ENCODE measurements at regions not wholly inside any gene's neighbourhood (a gene's known extent, or its start where the extent isn't known, plus 50 kb on each side); places are given as distances from the start of the nearest gene placed in this dataset.

DNA sequence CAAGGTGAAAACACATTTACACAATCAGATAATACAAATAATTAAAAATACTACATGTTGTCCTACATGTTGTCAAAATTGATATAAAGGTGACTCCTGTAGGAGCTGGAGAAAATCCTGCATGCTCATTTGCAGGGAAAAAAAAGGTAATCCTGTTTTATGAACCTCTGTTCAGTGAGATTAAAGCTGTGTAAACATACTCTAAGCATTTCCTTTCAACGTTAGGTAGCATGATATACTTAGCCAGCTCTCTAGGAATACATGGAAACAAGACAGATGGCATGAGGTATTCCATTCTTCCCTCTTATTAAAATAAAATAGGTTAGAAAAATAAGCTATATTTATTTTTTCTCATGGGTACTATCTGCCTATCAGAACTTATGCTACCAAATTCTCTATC, 635.7 kb upstream of the FLRT2 start:
- Mint-ChIP-seq H3K27ac (ENCODE audit: unreplicated experiment) (no peak overlapping the region), H3K4me3 (no peak overlapping the region), H3K36me3 (ENCODE audit: low read depth) (no peaks in the 10 kb centered on the region), H3K4me1 (no peaks in the 10 kb centered on the region), H3K27me3 (ENCODE audit: low read depth) (no peaks in the 10 kb centered on the region), H3K9me3 (peaks cover under 1% of the 10 kb centered on the region)
- DNase-seq (ENCODE audit: low read depth, low spot score) = no peak
- TF ChIP-seq, protein P1, sequence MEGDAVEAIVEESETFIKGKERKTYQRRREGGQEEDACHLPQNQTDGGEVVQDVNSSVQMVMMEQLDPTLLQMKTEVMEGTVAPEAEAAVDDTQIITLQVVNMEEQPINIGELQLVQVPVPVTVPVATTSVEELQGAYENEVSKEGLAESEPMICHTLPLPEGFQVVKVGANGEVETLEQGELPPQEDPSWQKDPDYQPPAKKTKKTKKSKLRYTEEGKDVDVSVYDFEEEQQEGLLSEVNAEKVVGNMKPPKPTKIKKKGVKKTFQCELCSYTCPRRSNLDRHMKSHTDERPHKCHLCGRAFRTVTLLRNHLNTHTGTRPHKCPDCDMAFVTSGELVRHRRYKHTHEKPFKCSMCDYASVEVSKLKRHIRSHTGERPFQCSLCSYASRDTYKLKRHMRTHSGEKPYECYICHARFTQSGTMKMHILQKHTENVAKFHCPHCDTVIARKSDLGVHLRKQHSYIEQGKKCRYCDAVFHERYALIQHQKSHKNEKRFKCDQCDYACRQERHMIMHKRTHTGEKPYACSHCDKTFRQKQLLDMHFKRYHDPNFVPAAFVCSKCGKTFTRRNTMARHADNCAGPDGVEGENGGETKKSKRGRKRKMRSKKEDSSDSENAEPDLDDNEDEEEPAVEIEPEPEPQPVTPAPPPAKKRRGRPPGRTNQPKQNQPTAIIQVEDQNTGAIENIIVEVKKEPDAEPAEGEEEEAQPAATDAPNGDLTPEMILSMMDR (conservative IDR thresholded peaks at IDR 0.05) = no peak

DNA sequence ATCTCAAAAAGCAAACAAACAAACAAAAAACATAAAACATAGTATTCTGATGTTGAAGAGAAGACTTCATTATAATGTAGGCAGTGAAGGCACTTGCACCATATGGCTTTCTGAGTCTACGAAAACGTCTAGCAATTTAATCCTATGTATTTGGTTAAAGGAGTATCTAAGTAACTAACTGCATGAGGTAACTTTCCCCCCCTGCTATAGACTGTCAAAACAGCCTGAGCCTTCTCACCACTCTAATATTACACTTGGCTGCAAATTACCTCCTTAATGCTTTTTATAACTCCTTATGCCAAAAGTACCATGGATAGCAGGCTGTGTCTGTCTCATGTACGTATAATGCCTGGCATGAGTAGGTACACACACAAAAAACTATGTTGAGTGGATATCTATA, 607.6 kb upstream of the FLRT2 start:
- no peak overlapping the region for H3K4me3 Mint-ChIP-seq
- H3K36me3 Mint-ChIP-seq (ENCODE audit: low read depth) = no peaks in the 10 kb centered on the region
- DNase-seq (ENCODE audit: low read depth, low spot score) = no peak
- H3K4me1 Mint-ChIP-seq = peaks cover 3% of the 10 kb centered on the region
- peaks cover 5% of the 10 kb centered on the region for H3K9me3 Mint-ChIP-seq
- no peaks in the 10 kb centered on the region for H3K27me3 Mint-ChIP-seq (ENCODE audit: low read depth)
- TF ChIP-seq, protein P1 (conservative IDR thresholded peaks at IDR 0.05) = no peak
- H3K27ac Mint-ChIP-seq (ENCODE audit: unreplicated experiment) = no peak overlapping the region

DNA sequence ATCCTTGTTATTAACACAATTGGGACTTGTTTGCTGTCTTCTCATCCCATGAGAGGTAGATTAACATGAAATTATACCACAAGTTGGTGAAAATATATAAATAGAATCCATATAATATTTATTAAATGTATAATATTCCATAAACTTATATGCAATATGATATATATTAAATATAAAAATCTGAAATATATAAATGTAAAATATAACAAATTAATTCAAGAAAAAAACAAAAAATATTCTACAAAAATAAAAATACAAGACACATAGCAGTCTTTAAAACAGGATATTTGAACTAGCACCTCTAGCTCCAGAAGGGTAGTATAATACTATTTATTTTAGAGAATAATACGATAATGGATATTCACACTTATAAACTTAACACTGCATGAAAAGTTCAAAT, 603.3 kb upstream of the FLRT2 start:
- no peak overlapping the region for H3K4me3 Mint-ChIP-seq
- no peaks in the 10 kb centered on the region for H3K36me3 Mint-ChIP-seq (ENCODE audit: low read depth)
- H3K4me1 Mint-ChIP-seq = peaks cover 6% of the 10 kb centered on the region
- DNase-seq (ENCODE audit: low read depth, low spot score) = no peak
- no peak overlapping the region for H3K27ac Mint-ChIP-seq (ENCODE audit: unreplicated experiment)
- no peaks in the 10 kb centered on the region for H3K27me3 Mint-ChIP-seq (ENCODE audit: low read depth)
- H3K9me3 Mint-ChIP-seq = no peaks in the 10 kb centered on the region
- TF ChIP-seq, protein P1 (conservative IDR thresholded peaks at IDR 0.05) = no peak

DNA sequence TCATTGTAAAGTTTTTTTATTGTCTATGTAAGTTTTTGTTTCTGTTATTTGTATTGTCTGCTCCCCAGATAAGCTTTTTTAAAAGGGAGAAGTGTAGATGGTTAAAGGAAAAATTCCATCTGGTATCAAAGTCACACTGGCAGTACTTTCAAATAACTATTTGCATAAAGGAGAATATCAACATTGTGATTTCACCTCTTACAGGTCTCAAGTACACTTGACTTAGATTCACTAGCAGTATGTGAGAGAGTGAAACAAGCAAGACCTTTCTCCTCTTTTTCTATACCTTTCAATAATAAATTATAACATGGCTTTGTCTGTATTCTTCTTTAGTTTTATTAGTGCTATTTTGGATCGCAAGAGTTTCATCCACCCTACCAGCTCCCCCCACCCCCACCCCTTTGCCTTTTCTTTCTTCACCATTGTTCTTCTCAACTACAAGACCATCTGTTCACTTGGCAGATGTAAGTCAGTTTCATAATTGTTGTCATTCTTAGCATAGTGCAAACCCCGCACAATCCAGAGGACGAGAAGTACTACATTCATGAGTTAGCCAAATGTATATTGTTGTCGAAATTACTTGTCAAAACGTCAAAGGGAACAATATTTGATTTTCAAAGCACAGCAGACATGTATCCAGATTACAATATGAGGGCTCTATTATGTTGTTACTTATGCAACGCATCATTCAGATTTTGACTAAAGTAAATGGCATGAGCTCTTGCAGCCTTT, 602.7 kb upstream of the FLRT2 start:
- H3K27me3 Mint-ChIP-seq (ENCODE audit: low read depth) = no peaks in the 10 kb centered on the region
- H3K27ac Mint-ChIP-seq (ENCODE audit: unreplicated experiment) = no peak overlapping the region

DNA sequence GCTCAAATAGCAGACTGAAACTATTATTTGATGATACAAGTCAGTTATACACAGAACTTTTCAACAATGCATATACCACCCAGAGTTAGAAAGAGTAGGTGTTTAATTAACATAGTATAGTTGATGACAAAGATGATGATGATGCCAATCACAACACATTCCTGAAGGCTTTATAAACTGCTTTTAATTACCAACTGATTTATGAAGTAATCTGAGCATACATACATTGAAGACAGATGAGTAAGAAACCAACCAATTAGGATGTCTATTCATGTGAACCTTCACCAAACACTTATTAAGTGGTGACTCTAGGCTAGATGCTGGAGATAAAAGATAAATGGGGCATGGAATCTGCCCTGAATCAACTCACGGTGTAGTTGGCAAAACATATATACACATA, 600.9 kb upstream of the FLRT2 start:
- no peak overlapping the region for H3K27ac Mint-ChIP-seq (ENCODE audit: unreplicated experiment)
- no peak overlapping the region for H3K4me3 Mint-ChIP-seq
- no peaks in the 10 kb centered on the region for H3K27me3 Mint-ChIP-seq (ENCODE audit: low read depth)
- TF ChIP-seq, protein P1 (conservative IDR thresholded peaks at IDR 0.05) = no peak
- peaks cover 6% of the 10 kb centered on the region for H3K4me1 Mint-ChIP-seq
- DNase-seq (ENCODE audit: low read depth, low spot score) = no peak
- H3K9me3 Mint-ChIP-seq = no peaks in the 10 kb centered on the region
- no peaks in the 10 kb centered on the region for H3K36me3 Mint-ChIP-seq (ENCODE audit: low read depth)

More for the DNA sequence above, 602.7 kb upstream of the FLRT2 start:
- DNase-seq (ENCODE audit: low read depth, low spot score) = no peak
- H3K4me3 Mint-ChIP-seq = no peak overlapping the region
- no peaks in the 10 kb centered on the region for H3K36me3 Mint-ChIP-seq (ENCODE audit: low read depth)
- TF ChIP-seq, protein P1 (conservative IDR thresholded peaks at IDR 0.05) = no peak
- H3K9me3 Mint-ChIP-seq = no peaks in the 10 kb centered on the region
- peaks cover 6% of the 10 kb centered on the region for H3K4me1 Mint-ChIP-seq
